ENCODE measurements at regions not wholly inside any gene's neighbourhood (a gene's known extent, or its start where the extent isn't known, plus 50 kb on each side); places are given as distances from the start of the nearest gene placed in this dataset.

DNA sequence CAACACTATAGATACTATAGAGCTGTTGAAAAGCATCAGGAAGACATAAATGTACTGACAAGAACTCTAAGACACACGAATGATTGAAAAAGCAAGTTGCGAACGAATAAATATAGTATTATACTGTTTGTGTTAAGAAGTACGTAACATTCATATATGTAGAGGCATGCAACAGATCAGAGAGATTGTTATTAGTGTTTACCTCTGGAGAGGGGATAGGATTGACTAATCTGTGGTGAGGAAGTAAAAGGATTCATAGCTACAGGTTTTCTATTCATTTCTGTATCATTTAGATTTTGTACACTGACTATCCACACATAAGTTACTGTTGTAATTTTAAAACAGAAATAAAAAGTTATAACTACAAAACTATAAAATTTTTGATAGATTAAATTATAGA lies 147.6 kb upstream of the SV2C start:
- no peak for TF ChIP-seq GABPA (IDR thresholded peaks at IDR 0.05; ENCODE audit: low read depth)
- TF ChIP-seq SPI1 (IDR thresholded peaks at IDR 0.05; ENCODE audit: borderline replicate concordance, low read depth) = no peak
- TF ChIP-seq, protein P1, sequence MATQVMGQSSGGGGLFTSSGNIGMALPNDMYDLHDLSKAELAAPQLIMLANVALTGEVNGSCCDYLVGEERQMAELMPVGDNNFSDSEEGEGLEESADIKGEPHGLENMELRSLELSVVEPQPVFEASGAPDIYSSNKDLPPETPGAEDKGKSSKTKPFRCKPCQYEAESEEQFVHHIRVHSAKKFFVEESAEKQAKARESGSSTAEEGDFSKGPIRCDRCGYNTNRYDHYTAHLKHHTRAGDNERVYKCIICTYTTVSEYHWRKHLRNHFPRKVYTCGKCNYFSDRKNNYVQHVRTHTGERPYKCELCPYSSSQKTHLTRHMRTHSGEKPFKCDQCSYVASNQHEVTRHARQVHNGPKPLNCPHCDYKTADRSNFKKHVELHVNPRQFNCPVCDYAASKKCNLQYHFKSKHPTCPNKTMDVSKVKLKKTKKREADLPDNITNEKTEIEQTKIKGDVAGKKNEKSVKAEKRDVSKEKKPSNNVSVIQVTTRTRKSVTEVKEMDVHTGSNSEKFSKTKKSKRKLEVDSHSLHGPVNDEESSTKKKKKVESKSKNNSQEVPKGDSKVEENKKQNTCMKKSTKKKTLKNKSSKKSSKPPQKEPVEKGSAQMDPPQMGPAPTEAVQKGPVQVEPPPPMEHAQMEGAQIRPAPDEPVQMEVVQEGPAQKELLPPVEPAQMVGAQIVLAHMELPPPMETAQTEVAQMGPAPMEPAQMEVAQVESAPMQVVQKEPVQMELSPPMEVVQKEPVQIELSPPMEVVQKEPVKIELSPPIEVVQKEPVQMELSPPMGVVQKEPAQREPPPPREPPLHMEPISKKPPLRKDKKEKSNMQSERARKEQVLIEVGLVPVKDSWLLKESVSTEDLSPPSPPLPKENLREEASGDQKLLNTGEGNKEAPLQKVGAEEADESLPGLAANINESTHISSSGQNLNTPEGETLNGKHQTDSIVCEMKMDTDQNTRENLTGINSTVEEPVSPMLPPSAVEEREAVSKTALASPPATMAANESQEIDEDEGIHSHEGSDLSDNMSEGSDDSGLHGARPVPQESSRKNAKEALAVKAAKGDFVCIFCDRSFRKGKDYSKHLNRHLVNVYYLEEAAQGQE (IDR thresholded peaks at IDR 0.05; ENCODE audit: insufficient replicate concordance, low read depth) = no peak
- no peak for TF ChIP-seq POLR2AphosphoS5 (IDR thresholded peaks at IDR 0.05; ENCODE audit: low read depth)
- TF ChIP-seq, protein P2, sequence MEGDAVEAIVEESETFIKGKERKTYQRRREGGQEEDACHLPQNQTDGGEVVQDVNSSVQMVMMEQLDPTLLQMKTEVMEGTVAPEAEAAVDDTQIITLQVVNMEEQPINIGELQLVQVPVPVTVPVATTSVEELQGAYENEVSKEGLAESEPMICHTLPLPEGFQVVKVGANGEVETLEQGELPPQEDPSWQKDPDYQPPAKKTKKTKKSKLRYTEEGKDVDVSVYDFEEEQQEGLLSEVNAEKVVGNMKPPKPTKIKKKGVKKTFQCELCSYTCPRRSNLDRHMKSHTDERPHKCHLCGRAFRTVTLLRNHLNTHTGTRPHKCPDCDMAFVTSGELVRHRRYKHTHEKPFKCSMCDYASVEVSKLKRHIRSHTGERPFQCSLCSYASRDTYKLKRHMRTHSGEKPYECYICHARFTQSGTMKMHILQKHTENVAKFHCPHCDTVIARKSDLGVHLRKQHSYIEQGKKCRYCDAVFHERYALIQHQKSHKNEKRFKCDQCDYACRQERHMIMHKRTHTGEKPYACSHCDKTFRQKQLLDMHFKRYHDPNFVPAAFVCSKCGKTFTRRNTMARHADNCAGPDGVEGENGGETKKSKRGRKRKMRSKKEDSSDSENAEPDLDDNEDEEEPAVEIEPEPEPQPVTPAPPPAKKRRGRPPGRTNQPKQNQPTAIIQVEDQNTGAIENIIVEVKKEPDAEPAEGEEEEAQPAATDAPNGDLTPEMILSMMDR (IDR thresholded peaks at IDR 0.05; ENCODE audit: insufficient read depth, low read length) = no peak
- no peak for DNase-seq (ENCODE audit: low read depth in 1 of 2, low spot score in 1 of 2)
- Histone ChIP-seq H3K27ac (replicated peaks) (no peak overlapping the region), H3K27me3 (ENCODE audit: insufficient read depth, poor library complexity, severe bottlenecking) (no peaks in the 10 kb centered on the region), H3K4me3 (replicated peaks; ENCODE audit: insufficient read depth, low read length) (no peak overlapping the region)

DNA sequence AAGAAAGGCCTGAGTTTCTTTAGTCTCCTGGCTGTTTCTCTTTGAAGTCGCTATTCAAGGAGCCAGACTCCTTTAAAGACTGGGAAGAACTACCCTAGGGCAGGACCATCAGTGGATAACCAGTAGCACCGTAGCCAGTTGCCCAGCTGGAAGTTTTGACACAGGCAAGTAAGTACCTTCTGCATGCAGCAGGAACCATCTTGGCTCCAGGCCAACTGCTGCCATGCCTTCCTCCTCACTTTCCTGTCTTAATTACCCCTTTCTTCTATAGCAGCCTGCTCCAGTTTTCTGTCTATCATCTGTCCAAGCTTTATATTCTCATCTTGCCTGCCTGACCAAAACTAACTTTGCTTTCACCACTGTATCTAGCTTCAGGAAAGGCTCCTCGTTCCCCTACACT lies 149.7 kb upstream of the SV2C start:
- H3K27ac ChIP-seq (replicated peaks) = no peak overlapping the region
- H3K27me3 ChIP-seq (ENCODE audit: insufficient read depth, poor library complexity, severe bottlenecking) = no peaks in the 10 kb centered on the region
- H3K4me3 ChIP-seq (replicated peaks; ENCODE audit: insufficient read depth, low read length) = no peak overlapping the region
- TF ChIP-seq GABPA (IDR thresholded peaks at IDR 0.05; ENCODE audit: low read depth) (no peak), POLR2AphosphoS5 (IDR thresholded peaks at IDR 0.05; ENCODE audit: low read depth) (no peak), SPI1 (IDR thresholded peaks at IDR 0.05; ENCODE audit: borderline replicate concordance, low read depth) (no peak)
- TF ChIP-seq, protein P1 (IDR thresholded peaks at IDR 0.05; ENCODE audit: insufficient replicate concordance, low read depth) = no peak
- TF ChIP-seq, protein P2 (IDR thresholded peaks at IDR 0.05; ENCODE audit: insufficient read depth, low read length) = no peak
- no peak for DNase-seq (ENCODE audit: low read depth in 1 of 2, low spot score in 1 of 2)

DNA sequence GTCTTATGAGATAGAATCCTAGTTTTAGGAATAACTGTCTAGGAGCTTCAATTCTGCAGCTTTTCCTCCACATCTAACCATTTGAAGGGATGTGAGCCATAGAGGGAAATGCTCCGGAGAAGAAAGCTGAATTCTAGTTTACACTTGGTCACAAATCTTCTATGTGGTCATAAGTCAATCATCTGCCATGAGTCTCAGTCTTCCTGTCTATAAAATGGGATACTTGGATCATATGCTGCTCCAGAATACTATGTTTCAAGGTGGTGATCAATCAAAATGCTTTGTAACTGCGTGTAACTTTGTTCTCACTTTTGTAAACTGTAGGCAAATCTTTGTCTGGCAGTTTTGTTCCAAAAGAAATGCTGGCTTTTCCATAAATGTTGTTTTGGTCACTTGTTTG lies 152.0 kb upstream of the SV2C start:
- Histone ChIP-seq H3K4me3 (replicated peaks; ENCODE audit: insufficient read depth, low read length) (no peak overlapping the region), H3K27ac (replicated peaks) (no peak overlapping the region), H3K27me3 (ENCODE audit: insufficient read depth, poor library complexity, severe bottlenecking) (no peaks in the 10 kb centered on the region)
- no peak for DNase-seq (ENCODE audit: low read depth in 1 of 2, low spot score in 1 of 2)
- TF ChIP-seq, protein P1 (IDR thresholded peaks at IDR 0.05; ENCODE audit: insufficient replicate concordance, low read depth) = no peak
- TF ChIP-seq, protein P2 (IDR thresholded peaks at IDR 0.05; ENCODE audit: insufficient read depth, low read length) = no peak
- TF ChIP-seq POLR2AphosphoS5 (IDR thresholded peaks at IDR 0.05; ENCODE audit: low read depth) (no peak), SPI1 (IDR thresholded peaks at IDR 0.05; ENCODE audit: borderline replicate concordance, low read depth) (no peak), GABPA (IDR thresholded peaks at IDR 0.05; ENCODE audit: low read depth) (no peak)

Measured in HL-60 (cell line).